ENCODE measurements at regions not wholly inside any gene's neighbourhood (a gene's known extent, or its start where the extent isn't known, plus 50 kb on each side); places are given as distances from the start of the nearest gene placed in this dataset.

DNA sequence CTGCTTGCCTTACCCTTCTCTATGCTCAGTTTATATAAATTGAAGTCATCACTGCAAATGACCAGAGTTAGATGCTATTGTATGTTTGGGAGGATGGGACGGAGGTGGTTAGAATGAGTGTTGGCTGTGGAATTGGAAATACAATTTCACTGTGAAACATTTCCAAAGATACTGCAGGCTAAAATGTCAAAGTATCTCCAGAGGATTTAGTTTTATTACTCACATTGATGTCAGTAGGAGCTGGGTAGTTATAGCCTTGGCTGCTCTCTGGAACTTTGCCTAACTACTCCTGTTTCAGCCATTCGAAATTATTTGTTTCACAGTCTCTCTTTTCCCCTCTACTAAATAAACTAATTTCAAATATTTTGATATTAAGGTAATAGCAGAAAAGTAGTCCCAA is 92.6 kb upstream of the PPP3CA start:
- CTCF ChIA-PET: no interaction called here
- POLR2A ChIA-PET (ENCODE audit: low non-redundant PET): no interaction called here
- H3K27ac ChIP-seq (ENCODE audit: low read depth, low read length, poor library complexity, severe bottlenecking): no peak overlapping the region
- DNase-seq (ENCODE audit: low spot score): no peak
- peaks cover 6% of the 10 kb centered on the region for H3K4me1 ChIP-seq (ENCODE audit: insufficient read depth, low read length, poor library complexity, severe bottlenecking)
- no peak overlapping the region for H3K4me3 ChIP-seq (ENCODE audit: low read depth, low read length, poor library complexity, severe bottlenecking)
- H3K27me3 ChIP-seq (replicated peaks; ENCODE audit: insufficient read depth, low read depth, low read length, poor library complexity): no peaks in the 10 kb centered on the region
- intact Hi-C loops (cut with micrococcal nuclease; ENCODE audit: unreplicated experiment): no loop called here
- no peaks in the 10 kb centered on the region for H3K9me3 ChIP-seq (ENCODE audit: low read depth, low read length, poor library complexity, severe bottlenecking)
- H3K36me3 ChIP-seq (ENCODE audit: insufficient read depth, low read length, poor library complexity, severe bottlenecking): no peaks in the 10 kb centered on the region
- TF ChIP-seq, protein P1, sequence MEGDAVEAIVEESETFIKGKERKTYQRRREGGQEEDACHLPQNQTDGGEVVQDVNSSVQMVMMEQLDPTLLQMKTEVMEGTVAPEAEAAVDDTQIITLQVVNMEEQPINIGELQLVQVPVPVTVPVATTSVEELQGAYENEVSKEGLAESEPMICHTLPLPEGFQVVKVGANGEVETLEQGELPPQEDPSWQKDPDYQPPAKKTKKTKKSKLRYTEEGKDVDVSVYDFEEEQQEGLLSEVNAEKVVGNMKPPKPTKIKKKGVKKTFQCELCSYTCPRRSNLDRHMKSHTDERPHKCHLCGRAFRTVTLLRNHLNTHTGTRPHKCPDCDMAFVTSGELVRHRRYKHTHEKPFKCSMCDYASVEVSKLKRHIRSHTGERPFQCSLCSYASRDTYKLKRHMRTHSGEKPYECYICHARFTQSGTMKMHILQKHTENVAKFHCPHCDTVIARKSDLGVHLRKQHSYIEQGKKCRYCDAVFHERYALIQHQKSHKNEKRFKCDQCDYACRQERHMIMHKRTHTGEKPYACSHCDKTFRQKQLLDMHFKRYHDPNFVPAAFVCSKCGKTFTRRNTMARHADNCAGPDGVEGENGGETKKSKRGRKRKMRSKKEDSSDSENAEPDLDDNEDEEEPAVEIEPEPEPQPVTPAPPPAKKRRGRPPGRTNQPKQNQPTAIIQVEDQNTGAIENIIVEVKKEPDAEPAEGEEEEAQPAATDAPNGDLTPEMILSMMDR (conservative IDR thresholded peaks at IDR 0.05; ENCODE audit: low read depth, low read length): no peak
- no peak for TF ChIP-seq EZH2 (IDR thresholded peaks at IDR 0.05; ENCODE audit: borderline replicate concordance, low read depth, low read length, poor library complexity, severe bottlenecking)
- no TSS peak for BruUV-seq (replicated peaks)

DNA sequence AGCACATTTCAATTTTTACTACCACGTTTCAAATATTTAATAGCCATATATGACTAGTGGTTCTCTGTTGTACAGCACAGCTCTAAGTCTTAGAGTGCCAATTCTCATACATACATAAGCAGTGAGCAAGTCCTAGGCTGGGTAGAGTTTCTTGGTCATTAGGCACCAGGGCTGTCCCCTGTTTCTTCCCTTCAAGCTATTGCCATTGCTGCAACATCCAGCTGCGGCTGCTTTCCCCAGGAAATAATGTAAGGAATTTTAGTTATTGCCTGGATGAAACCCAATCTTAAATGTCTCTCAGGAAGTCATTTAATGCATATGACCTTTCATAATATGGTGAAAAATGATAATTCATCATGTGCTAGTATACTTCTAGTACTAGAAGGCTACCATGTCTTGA is 74.1 kb upstream of the PPP3CA start:
- no peak overlapping the region for H3K4me3 ChIP-seq (ENCODE audit: low read depth, low read length, poor library complexity, severe bottlenecking)
- intact Hi-C loops (cut with micrococcal nuclease; ENCODE audit: unreplicated experiment): no loop called here
- TF ChIP-seq EZH2 (IDR thresholded peaks at IDR 0.05; ENCODE audit: borderline replicate concordance, low read depth, low read length, poor library complexity, severe bottlenecking): no peak
- TF ChIP-seq, protein P1 (conservative IDR thresholded peaks at IDR 0.05; ENCODE audit: low read depth, low read length): no peak
- H3K4me1 ChIP-seq (ENCODE audit: insufficient read depth, low read length, poor library complexity, severe bottlenecking): peaks cover 29% of the 10 kb centered on the region
- H3K27me3 ChIP-seq (replicated peaks; ENCODE audit: insufficient read depth, low read depth, low read length, poor library complexity): no peaks in the 10 kb centered on the region
- peak overlapping the region; percentile 25 for H3K27ac ChIP-seq (ENCODE audit: low read depth, low read length, poor library complexity, severe bottlenecking)
- POLR2A ChIA-PET (ENCODE audit: low non-redundant PET): no interaction called here
- no peaks in the 10 kb centered on the region for H3K9me3 ChIP-seq (ENCODE audit: low read depth, low read length, poor library complexity, severe bottlenecking)
- DNase-seq (ENCODE audit: low spot score): peak; percentile 64
- H3K36me3 ChIP-seq (ENCODE audit: insufficient read depth, low read length, poor library complexity, severe bottlenecking): no peaks in the 10 kb centered on the region
- CTCF ChIA-PET: no interaction called here
- BruUV-seq (replicated peaks): no TSS peak

DNA sequence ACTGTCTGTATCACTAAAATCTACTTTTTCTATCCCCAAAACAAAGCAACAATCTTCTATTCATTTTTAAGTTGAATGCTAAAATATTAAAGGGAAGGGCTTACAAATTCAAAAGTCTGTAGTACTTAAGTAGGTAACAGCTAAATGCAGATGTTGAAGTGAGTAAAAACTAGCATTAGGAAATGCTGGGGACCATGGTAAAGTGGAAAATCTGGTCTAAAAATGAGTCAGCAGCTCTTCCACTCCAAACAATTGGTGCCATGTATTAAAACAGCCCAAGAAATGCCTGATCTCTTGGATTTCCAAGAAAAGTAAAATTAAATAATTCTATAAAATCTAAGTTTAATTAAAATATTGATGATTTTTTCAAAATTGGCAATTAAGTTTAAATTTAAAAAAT is 73.3 kb upstream of the PPP3CA start:
- no peak for DNase-seq (ENCODE audit: low spot score)
- Histone ChIP-seq H3K9me3 (ENCODE audit: low read depth, low read length, poor library complexity, severe bottlenecking) (no peaks in the 10 kb centered on the region), H3K4me1 (ENCODE audit: insufficient read depth, low read length, poor library complexity, severe bottlenecking) (peaks cover 29% of the 10 kb centered on the region), H3K27me3 (replicated peaks; ENCODE audit: insufficient read depth, low read depth, low read length, poor library complexity) (no peaks in the 10 kb centered on the region), H3K36me3 (ENCODE audit: insufficient read depth, low read length, poor library complexity, severe bottlenecking) (no peaks in the 10 kb centered on the region), H3K27ac (ENCODE audit: low read depth, low read length, poor library complexity, severe bottlenecking) (no peak overlapping the region), H3K4me3 (ENCODE audit: low read depth, low read length, poor library complexity, severe bottlenecking) (no peak overlapping the region)
- intact Hi-C loops (cut with micrococcal nuclease; ENCODE audit: unreplicated experiment): no loop called here
- CTCF ChIA-PET: no interaction called here
- no TSS peak for BruUV-seq (replicated peaks)
- TF ChIP-seq, protein P1 (conservative IDR thresholded peaks at IDR 0.05; ENCODE audit: low read depth, low read length): no peak
- no peak for TF ChIP-seq EZH2 (IDR thresholded peaks at IDR 0.05; ENCODE audit: borderline replicate concordance, low read depth, low read length, poor library complexity, severe bottlenecking)
- POLR2A ChIA-PET (ENCODE audit: low non-redundant PET): no interaction called here

Measured in A673 (cell line).